ENCODE measurements at regions not wholly inside any gene's neighbourhood (a gene's known extent, or its start where the extent isn't known, plus 50 kb on each side); places are given as distances from the start of the nearest gene placed in this dataset.
"Not testable (repeated sequence)": the region's sequence is repeated elsewhere in the genome, so short reads cannot be mapped to it uniquely, and the experiment has no call there.

- no peak for DNase-seq
Observed at GRCh38 chr12:126897778-126898177, 1369.2 kb upstream of the TMEM132C start.

DNA sequence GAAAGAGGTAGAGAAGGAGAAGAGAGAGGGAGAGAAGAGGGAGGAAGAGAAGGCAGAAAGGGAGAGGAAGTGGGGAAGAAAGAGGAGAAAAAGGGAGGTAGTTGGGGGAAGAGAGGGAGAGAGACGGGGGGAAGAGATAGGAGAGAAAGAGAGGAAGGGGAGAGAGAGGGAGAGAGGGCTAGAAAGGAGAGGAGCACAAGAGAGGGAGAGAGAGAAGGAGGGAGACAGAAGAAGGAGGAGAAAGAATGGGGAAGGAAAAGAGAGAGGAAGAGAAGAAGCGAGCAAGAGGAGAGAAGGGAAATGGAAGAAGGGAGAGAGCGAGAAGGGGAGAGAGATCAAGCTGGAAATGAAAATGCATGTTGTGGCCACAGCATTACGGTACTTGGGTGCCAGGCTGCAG lies 1368.4 kb upstream of the TMEM132C start:
- DNase-seq, result no peak

- no peak for DNase-seq
Observed at GRCh38 chr12:126899926-126900792, 1366.8 kb upstream of the TMEM132C start.

DNA sequence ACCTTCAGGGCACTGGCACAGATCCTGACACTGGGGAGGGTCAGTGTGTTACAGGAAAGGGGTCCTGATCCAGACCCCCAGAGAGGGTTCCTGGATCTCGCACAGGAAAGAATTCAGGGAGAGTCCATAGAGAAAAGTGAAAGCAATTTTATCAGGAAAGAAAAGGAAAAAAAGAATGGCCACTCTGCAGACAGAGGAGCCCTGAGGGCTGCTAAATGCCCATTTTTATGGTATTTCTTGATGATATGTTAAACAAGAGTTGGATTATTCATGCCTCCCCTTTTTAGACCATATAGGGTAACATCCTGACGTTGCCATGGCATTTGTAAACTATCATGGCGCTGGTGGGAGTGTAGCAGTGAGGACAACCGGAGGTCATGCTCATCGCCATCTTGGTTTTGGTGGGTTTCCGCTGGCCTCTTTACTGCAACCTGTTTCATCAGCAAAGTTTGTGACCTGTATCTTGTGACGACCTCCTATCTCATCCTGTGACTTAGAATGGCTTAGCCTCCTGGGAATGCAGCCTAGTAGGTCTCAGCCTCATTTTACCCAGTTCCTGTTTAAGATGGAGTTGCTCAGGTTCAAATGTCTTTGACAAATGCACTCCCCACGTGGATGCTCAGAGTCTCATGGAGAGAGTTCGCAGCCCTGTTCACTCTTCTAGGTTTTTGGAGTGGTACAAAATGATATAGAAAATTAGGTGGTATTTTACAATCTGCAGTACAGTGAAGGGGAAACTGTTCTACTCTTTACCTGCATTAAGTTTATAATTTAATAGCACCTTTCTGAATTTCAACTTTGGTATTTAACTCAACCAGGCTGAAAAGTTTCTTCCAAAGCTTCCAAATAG lies 1363.7 kb upstream of the TMEM132C start:
- DNase-seq, result no peak

- no peak for DNase-seq
Observed at GRCh38 chr12:126905752-126906151, 1361.2 kb upstream of the TMEM132C start.

DNA sequence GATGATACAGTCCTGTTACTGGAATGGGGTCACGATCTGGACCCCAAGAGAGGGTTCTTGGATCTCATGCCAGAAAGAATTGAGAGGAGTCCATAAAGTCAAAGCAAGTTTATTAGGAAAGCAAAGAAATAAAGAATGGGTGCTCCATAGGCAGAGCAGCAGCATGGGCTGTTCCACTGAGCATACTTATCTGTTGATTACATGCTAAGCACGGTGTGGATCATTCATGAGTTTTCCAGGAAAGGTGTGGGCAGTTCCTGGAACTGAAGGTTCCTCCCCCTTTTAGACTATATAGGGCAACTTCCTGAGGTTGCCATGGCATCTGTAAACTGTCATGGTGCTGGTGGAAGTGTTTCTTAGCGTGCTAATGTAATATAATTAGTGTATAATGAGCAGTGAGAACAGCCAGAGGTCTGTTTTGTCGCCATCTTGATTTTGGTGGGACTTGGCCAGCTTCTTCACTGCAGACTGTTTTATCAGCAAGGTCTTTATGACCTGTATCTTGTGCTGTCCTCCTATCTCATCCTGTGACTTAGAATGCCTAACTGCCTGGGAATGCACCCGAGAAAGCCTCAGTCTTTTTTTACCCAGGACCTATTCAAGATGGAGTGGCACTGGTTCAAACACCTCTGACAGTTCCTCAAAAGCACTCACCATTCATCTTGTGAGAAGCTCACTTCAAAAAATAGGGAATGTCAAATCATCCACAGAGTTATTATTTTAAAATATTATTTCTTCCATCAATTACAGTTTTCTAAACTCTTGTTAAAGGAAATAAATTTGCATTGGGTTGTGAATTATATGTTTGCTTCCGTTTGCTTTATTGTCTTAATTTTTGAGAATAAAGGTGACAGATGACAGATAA lies 1358.8 kb upstream of the TMEM132C start:
- DNase-seq, result no peak

GRCh38 chr12:126908765-126909142 lies 1358.2 kb upstream of the TMEM132C start:
- no peak for DNase-seq

- no peak for DNase-seq
Observed at GRCh38 chr12:126910570-126910969, 1356.4 kb upstream of the TMEM132C start.

DNA sequence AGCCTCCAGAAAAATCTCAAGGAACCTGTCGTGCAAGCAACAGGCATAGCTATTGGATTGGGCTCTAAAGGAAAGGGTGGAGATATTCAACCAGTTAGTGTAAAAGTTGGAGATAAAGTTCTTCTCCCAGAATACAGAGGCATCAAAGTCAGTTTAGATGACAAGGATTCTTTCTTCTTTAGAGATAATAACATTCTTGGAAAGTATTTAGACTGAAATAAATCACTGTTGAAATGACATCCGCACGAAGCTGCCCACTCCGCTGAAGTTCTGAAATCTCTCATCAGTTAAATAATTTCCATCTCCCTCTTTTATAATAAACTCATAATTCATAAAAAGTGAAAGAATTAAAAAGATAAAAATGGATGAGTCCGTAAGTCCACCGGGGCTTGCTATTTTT lies 1354.9 kb upstream of the TMEM132C start:
- DNase-seq, result no peak

- DNase-seq, result no peak
Observed at GRCh38 chr12:126914170-126914793, 1352.7 kb upstream of the TMEM132C start.

DNA sequence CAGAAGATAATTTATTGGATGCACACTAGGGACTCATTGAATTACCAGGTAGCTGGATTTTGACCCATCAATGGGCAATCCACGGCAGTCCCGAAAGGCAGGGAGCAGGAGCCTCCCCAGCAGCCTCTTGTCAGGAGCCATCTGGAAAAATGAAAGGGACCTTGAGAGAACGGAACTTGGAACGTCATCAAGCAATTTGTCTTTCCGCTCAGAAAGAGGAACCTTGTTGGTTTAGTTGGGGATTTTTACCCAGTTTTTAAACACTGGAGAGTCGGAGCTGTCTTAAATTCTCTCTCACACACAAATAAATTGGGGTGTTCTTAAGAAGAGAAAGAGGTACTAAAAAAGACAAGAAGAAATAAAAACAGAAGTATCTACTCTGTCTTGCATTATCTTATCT lies 1351.7 kb upstream of the TMEM132C start:
- no peak for DNase-seq

GRCh38 chr12:126926023-126926594 lies 1340.9 kb upstream of the TMEM132C start:
- DNase-seq, result no peak

DNA sequence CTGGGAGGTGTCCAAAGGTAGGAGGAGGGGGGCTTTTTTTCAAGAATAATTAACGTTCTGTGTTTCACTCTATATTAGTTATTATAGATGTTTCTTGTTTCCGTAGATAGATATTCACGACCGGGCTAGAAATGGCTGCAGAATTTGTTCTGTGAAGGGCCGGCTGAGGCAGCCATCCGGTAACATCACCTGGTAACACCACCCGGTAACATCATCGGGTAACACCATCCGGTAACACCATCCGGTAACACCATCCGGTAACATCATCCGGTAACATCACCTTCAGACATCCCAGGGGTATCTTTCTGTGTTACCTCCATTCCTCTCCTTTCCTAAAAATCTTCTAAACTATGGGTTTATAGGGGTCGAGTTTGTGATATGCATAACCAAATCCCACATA lies 1336.7 kb upstream of the TMEM132C start:
- no peak for DNase-seq

GRCh38 chr12:126932156-126932555 lies 1334.8 kb upstream of the TMEM132C start:
- no peak for DNase-seq

GRCh38 chr12:126935435-126935834 lies 1331.5 kb upstream of the TMEM132C start:
- no peak for DNase-seq

GRCh38 chr12:126936181-126936851 lies 1330.7 kb upstream of the TMEM132C start:
- no peak for DNase-seq

- DNase-seq, result no peak
Observed at GRCh38 chr12:126937431-126937830, 1329.5 kb upstream of the TMEM132C start.

DNA sequence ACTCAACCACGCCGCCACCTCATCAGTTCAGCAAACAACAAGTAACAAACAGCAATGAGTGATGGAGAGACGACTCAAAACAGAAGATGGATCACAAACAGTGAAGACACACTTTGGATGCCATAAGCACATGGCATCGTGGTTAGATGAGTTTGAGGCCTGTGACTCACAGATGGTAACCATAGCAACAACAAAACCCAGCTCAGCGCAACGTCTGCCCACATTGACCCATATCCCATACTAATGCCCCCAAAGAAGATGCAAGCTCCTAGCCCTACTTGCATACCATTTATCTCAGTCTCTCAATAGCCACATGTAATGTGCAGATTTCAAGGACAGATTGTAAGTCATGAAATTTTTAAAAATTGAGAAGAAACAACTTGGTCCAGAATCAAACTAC lies 1322.3 kb upstream of the TMEM132C start:
- no peak for DNase-seq

- DNase-seq, result not testable (repeated sequence)
Observed at GRCh38 chr12:126946958-126947357, 1320.0 kb upstream of the TMEM132C start.

DNA sequence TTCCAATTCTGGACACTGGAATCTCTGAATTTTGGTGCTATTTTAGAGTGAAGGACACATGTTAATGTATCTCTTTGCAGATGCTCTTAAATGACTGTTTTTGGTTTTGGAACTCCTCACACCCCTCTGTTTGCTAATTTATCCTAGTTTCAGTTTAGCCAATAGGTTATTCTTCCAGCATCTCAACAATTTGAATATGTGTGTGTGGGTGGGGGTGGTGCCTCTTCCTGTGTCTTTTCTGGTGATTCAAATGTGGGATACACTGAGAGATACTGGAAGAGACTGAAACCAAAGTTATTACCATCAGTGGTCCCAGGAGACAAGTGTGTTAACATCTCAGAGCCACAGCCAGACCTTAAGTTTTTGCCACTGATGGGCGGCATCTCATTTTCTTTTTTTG lies 1317.4 kb upstream of the TMEM132C start:
- DNase-seq, result no peak

GRCh38 chr12:126950266-126950665 lies 1316.7 kb upstream of the TMEM132C start:
- DNase-seq, result no peak

Measured in COR-L47 (cell line).